ENCODE measurements at regions not wholly inside any gene's neighbourhood (a gene's known extent, or its start where the extent isn't known, plus 50 kb on each side); places are given as distances from the start of the nearest gene placed in this dataset.

DNA sequence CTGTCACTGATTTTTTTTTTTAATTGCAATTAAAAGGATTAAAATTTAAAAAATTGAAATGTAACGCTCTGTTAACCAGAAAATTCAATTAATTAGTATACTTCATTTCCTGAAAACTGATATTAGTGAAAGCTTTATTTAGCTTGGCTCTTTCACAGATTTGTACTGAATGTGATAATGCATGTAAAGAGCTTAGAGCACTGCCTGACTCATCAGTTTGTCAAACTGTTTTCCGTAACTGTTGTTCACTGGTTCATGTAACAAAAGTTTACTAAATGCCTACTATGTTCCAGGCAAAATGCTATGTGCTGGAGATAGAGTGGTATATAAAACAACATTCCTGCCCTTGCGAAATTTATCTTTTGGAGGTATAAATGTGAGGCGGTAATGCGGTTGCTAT is 471.7 kb downstream of the SH2D1A start:
- DNase-seq (no peak), ATAC-seq (no peak)
- Mint-ChIP-seq H3K27me3 (no peaks in the 10 kb centered on the region), H3K27ac (no peak overlapping the region), H3K4me3 (no peak overlapping the region), H3K9me3 (no peaks in the 10 kb centered on the region), H3K4me1 (no peaks in the 10 kb centered on the region)

DNA sequence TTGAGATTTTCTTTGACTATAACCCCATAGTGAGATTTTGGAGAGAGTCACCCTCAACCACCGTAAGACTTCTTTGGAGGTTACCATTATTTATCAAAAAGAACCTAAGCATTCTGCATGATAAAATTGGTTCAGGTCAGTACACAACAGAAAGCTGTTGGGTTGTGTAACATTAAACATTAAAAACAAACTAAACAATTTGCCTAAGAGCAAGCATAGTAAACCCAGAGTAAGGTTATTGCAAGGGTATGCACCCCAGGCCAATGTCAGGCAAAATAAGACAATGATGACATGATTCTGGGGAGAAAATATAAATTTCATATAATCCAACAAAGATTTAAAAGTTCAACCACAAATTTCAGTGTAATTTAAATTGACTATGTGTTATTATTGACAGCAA is 472.4 kb downstream of the SH2D1A start:
- Mint-ChIP-seq H3K4me1 (no peaks in the 10 kb centered on the region), H3K9me3 (no peaks in the 10 kb centered on the region), H3K4me3 (no peak overlapping the region), H3K27me3 (no peaks in the 10 kb centered on the region), H3K27ac (no peak overlapping the region)
- ATAC-seq (no peak), DNase-seq (no peak)

DNA sequence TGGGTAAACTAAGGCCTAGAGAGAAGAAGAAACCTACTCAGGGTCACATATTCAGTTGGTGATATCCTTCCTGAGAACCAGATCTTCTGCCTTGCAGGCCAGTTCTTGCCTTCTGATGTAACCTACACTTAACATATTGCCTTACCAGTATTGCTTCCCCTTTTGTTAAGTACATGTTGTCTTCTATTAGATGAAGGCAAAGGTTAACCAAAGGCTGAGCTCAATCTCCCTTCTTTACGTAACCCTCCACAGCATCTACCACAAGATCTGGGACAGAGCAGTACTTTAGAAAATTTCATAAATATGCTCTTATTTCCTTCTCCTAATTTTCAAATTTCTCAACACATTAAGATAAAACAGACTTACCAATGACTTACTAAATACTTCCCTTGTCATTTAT is 474.4 kb downstream of the SH2D1A start:
- no peaks in the 10 kb centered on the region for H3K27me3 Mint-ChIP-seq
- ATAC-seq = no peak
- H3K9me3 Mint-ChIP-seq = no peaks in the 10 kb centered on the region
- no peaks in the 10 kb centered on the region for H3K4me1 Mint-ChIP-seq
- no peak for DNase-seq
- no peak overlapping the region for H3K4me3 Mint-ChIP-seq
- no peak overlapping the region for H3K27ac Mint-ChIP-seq

DNA sequence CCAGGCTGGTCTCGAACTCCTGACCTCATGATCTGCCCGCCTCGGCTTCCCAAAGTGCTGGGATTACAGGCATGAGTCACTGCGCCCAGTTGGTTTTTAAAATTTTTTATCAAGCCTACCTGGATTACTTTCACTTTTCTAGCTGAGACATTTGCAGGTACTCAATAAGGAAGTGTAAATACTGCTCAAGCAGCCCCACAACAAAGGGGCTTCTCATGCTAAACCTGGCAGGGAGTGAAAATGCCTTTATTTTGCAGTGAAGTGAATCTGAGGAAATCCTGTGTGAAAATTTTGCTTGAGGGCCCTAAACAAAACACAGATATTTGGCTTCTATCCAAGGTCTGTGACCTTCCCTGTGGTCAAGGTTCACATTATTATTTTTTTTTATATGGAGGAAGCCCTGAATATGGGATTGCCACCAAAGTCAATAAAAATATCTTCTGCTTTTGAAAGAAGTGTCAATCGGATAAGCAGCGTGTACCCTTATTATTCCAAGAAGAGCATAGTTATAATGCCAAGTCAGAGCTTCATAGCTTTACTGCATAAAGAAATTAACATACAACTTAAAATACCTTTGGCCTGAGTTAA is 481.0 kb downstream of the SH2D1A start:
- ATAC-seq (no peak), DNase-seq (no peak)
- Mint-ChIP-seq H3K4me3 (no peak overlapping the region), H3K27ac (no peak overlapping the region), H3K27me3 (no peaks in the 10 kb centered on the region), H3K9me3 (no peaks in the 10 kb centered on the region), H3K4me1 (peaks cover 10% of the 10 kb centered on the region)

DNA sequence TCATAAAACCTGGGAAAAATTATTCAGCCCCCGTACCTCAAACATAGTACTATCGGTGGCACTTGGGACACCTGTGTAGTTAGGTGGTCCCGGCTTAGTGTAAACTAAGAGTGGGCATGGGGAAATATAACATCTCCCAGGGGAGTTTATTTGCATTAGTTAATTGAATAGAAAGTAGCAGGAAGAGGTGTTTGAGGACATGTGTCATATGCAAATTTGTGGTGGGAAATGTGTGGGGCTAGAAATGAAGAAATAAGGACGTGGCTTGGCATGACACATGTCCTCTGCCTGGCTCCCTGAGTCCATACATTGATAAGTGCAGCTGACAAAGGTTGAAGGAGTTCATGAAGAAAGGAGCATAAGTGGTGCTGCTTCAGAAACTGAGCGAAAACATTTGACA is 483.6 kb downstream of the SH2D1A start:
- H3K4me1 Mint-ChIP-seq = peaks cover 10% of the 10 kb centered on the region
- H3K27ac Mint-ChIP-seq = peak overlapping the region in 1 of 2 donors; percentile 91
- ATAC-seq (peak; percentile 92), DNase-seq (peak; percentile 1 to 22)
- H3K27me3 Mint-ChIP-seq = no peaks in the 10 kb centered on the region
- H3K9me3 Mint-ChIP-seq = no peaks in the 10 kb centered on the region
- no peak overlapping the region for H3K4me3 Mint-ChIP-seq

DNA sequence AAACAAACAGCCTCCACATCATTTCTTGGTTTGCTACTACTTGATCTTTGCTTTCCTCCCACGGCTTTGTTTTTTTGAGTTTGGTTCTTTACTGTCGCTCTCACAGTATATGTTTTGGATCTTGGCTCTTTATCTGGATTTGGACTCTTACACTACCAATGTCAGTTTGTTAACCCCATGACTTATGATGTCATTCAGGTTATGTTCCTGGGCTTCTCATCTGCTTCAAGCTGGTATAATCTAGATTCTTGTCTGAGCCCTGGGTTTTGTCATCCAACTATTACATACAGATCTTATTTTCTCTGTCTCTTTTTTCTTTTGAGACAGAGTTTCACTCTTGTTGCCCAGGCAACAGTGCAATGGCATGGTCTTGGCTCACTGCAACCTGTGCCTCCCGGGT is 482.9 kb upstream of the TEX13C start:
- H3K27ac Mint-ChIP-seq = no peak overlapping the region
- DNase-seq (no peak), ATAC-seq (no peak)
- H3K4me1 Mint-ChIP-seq = no peaks in the 10 kb centered on the region
- no peaks in the 10 kb centered on the region for H3K9me3 Mint-ChIP-seq
- no peaks in the 10 kb centered on the region for H3K27me3 Mint-ChIP-seq
- no peak overlapping the region for H3K4me3 Mint-ChIP-seq

DNA sequence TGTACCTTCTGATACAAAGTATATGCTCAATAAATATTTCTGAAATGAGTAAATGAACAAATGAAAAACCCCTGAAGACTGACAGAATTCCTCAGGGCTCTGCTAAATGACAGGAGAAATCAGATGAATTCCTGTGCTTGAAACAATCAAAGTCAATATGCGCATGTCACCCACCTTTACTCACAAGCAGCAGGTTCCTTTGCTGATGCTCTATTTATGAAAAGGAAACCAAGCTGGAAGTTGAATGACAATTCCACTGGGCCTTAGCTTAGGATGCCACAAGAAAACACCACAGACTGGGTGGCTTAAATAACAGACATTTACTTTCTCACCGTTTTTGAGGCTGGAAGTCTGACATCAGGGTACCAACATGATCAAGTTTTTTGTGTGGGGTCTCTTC is 477.5 kb upstream of the TEX13C start:
- Mint-ChIP-seq H3K4me3 (no peak overlapping the region), H3K9me3 (no peaks in the 10 kb centered on the region), H3K27me3 (no peaks in the 10 kb centered on the region), H3K27ac (no peak overlapping the region), H3K4me1 (no peaks in the 10 kb centered on the region)
- ATAC-seq (no peak), DNase-seq (no peak)

DNA sequence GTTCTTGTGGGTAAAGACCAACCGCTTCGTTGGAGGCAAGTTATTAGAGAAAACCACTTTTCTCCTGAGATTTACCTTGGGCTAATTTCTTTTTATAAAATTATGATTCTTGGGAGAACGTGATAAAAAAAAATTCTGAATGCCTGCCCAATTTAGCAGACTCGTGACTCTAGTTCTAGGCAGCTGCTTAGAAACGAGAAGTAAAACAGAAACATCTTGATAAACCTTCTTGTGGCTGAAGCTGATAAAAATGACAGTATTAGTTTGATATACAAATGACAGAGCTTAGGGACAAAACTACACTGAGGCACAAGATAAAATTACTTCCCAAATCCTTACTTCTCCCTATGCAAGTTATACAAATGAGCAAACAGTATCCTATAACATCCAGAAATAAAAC is 458.9 kb upstream of the TEX13C start:
- no peaks in the 10 kb centered on the region for H3K9me3 Mint-ChIP-seq
- no peaks in the 10 kb centered on the region for H3K27me3 Mint-ChIP-seq
- no peak for DNase-seq
- no peak overlapping the region for H3K27ac Mint-ChIP-seq
- no peaks in the 10 kb centered on the region for H3K4me1 Mint-ChIP-seq
- ATAC-seq = no peak
- no peak overlapping the region for H3K4me3 Mint-ChIP-seq

DNA sequence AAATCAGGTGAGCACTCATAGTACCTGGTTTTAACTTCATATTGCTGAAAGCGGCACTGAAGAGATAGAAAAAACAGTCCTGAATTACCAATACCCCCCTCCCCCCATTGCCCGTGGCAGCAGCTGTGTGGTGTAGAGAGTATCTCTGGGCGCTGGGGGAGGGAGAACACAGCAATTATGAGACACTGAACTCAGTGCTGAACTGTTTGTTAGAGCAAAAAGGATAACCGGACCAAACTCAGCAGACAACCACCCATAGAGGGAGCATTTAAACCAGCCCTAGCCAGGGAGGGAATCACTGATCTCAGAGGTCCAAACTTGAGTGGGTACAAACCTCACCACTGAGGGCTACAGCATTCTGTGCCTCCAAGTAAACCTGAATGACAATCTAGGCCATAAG is 457.4 kb upstream of the TEX13C start:
- no peak for ATAC-seq
- Mint-ChIP-seq H3K9me3 (no peaks in the 10 kb centered on the region), H3K4me3 (no peak overlapping the region)

DNA sequence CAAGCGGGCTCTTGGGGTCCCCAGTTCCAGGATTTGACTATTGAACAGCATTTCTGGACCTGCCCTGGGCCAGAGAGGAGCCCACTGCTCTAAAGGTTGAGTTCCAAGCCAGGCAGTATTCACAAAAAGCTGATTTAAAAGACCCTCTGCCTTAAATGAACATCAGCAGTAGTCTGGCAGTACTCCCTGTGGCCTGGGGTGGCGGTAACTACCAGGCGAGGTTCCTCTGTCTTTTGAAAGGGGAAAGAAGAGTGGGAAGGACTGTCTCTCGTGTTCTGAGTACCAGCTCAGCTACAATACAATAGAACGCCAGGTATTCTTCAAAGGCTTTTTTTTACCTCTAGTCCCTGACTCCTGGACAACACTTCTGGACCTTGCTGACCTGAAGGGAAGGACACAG is 456.4 kb upstream of the TEX13C start:
- no peak for DNase-seq
- H3K9me3 Mint-ChIP-seq = no peaks in the 10 kb centered on the region
- no peak overlapping the region for H3K27ac Mint-ChIP-seq
- no peak for ATAC-seq
- no peak overlapping the region for H3K4me3 Mint-ChIP-seq
- no peaks in the 10 kb centered on the region for H3K27me3 Mint-ChIP-seq
- no peaks in the 10 kb centered on the region for H3K4me1 Mint-ChIP-seq

More for the DNA sequence above, 457.4 kb upstream of the TEX13C start:
- no peak for DNase-seq
- H3K27me3 Mint-ChIP-seq = no peaks in the 10 kb centered on the region
- H3K4me1 Mint-ChIP-seq = no peaks in the 10 kb centered on the region
- no peak overlapping the region for H3K27ac Mint-ChIP-seq

DNA sequence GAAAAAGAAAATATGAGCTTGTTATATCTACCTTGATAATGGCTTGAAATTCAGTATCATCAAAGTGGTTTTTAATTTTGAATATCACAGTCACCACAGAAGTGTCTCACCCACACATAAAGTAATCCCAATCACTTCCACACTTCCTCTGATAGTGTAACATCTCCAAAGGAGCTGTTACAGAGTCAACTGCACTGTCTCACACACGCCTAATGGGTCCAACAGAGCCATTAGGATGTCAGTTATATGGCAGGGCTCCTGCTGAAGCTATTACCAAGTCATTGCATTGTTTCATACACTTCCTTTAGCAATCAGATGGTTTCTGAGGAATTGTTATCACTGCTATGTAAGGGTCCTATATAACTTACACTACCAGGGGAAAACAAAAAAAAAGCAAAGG is 432.1 kb upstream of the TEX13C start:
- H3K27me3 Mint-ChIP-seq = no peaks in the 10 kb centered on the region
- no peak overlapping the region for H3K27ac Mint-ChIP-seq
- H3K4me3 Mint-ChIP-seq = no peak overlapping the region

DNA sequence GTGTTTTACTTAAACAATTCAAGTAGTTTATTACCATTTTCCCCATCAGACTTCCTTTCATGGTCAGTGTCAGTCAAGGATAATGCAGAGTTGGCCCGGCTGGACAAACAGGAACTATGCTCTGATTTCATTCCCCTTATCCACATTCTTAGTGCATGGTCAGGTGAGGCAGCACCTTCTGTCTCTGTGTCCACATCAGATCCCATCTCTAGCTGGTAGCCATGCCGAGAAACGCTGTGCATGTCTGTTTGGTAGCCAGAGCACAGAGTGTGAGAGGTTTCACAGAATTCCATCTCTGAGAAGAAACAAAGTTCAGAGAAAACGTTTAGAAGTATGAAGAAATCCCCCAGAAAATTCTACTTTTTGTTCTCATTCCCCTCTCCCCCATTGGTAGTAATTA is 423.7 kb upstream of the TEX13C start:
- DNase-seq (no peak), ATAC-seq (no peak)
- Mint-ChIP-seq H3K27me3 (no peaks in the 10 kb centered on the region), H3K4me3 (no peak overlapping the region), H3K27ac (no peak overlapping the region), H3K4me1 (no peaks in the 10 kb centered on the region), H3K9me3 (no peaks in the 10 kb centered on the region)

More for the DNA sequence above, 432.1 kb upstream of the TEX13C start:
- DNase-seq (no peak), ATAC-seq (no peak)
- H3K9me3 Mint-ChIP-seq = no peaks in the 10 kb centered on the region
- no peaks in the 10 kb centered on the region for H3K4me1 Mint-ChIP-seq

DNA sequence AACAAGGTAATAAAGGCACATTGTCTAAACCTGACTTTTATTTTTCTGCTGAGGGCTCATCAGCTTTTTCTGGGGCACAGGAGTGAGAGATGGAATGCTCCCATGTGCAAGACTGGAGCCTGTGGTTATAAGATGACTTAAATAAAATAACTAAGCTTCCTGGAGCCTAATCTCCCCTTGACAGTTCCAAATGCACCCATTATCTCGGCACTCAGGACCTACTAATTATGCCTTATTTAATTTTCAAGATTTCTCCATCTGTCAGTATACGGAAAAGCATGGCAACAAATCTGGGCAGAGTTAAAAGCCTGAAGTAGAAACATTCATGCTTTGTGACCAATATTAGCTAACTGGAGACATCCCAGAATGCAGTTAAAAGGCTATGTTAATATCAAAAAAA is 416.7 kb upstream of the TEX13C start:
- H3K27me3 Mint-ChIP-seq = no peaks in the 10 kb centered on the region
- H3K9me3 Mint-ChIP-seq = no peaks in the 10 kb centered on the region
- no peaks in the 10 kb centered on the region for H3K4me1 Mint-ChIP-seq
- H3K4me3 Mint-ChIP-seq = no peak overlapping the region
- no peak for DNase-seq
- ATAC-seq = no peak
- H3K27ac Mint-ChIP-seq = no peak overlapping the region

DNA sequence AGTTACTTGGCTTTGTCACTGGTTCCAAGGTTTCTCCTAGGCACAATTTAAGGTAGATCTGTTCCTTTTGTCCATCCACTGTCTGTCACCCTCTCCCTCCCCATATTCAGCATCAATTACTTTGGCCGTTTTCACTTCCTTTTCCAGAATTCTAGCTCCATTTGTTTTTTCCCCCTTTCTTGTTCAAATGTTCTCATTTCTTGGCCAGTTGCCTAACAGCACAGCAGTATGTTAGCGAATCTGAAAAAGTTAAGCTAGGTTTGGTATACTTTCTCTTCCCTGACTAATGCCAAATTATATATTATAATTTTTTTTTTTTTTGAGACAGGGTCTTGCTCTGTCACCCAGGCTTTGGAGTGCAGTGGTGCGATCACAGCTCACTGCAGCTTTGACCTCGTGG is 409.1 kb upstream of the TEX13C start:
- no peaks in the 10 kb centered on the region for H3K9me3 Mint-ChIP-seq
- no peaks in the 10 kb centered on the region for H3K4me1 Mint-ChIP-seq
- DNase-seq (no peak), ATAC-seq (no peak)
- H3K27ac Mint-ChIP-seq = no peak overlapping the region
- no peaks in the 10 kb centered on the region for H3K27me3 Mint-ChIP-seq
- no peak overlapping the region for H3K4me3 Mint-ChIP-seq

DNA sequence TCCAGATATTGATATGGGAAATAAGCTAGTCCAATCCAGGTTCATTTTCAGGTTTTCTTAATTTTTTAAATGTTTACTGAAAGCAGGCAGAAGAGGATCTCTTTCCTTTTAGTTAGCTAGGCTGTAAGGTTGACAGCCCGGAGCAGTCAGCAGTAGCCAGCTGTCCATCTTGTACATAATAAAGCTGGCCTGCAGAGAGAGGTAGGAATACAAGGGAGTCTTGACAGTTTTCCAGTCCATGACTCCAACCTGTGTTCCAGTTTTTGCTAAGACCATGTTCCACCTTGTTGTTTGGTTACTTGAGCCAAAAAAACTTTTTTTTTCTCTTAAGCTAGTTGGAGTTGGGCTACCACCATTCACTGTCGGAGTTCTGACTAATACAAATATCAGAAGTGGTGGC is 402.7 kb upstream of the TEX13C start:
- Mint-ChIP-seq H3K27ac (no peak overlapping the region), H3K4me3 (no peak overlapping the region)
- no peak for ATAC-seq

DNA sequence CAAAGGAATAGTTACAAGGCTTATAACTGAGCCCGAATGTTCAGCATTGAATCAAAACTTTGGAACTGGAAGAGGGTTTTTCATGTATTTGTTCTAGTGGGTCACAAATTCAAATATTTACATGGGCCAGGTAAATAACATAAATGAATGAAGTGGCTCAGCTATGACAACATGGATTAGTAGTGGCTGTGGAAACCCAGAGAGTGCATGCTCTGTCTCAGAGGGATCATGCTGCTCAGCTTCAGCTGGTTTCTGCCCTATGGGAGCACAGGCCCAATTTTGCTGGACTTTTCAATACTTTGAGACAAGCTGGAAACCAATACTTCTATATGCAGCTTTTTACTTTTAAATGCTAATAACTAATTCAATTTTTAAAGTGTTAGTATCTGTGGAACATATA is 394.0 kb upstream of the TEX13C start:
- no peak for DNase-seq
- H3K27me3 Mint-ChIP-seq = no peaks in the 10 kb centered on the region
- no peaks in the 10 kb centered on the region for H3K9me3 Mint-ChIP-seq
- ATAC-seq = no peak
- H3K27ac Mint-ChIP-seq = no peak overlapping the region
- no peaks in the 10 kb centered on the region for H3K4me1 Mint-ChIP-seq
- H3K4me3 Mint-ChIP-seq = no peak overlapping the region

More for the DNA sequence above, 402.7 kb upstream of the TEX13C start:
- no peaks in the 10 kb centered on the region for H3K9me3 Mint-ChIP-seq
- DNase-seq = no peak
- H3K27me3 Mint-ChIP-seq = no peaks in the 10 kb centered on the region
- no peaks in the 10 kb centered on the region for H3K4me1 Mint-ChIP-seq

DNA sequence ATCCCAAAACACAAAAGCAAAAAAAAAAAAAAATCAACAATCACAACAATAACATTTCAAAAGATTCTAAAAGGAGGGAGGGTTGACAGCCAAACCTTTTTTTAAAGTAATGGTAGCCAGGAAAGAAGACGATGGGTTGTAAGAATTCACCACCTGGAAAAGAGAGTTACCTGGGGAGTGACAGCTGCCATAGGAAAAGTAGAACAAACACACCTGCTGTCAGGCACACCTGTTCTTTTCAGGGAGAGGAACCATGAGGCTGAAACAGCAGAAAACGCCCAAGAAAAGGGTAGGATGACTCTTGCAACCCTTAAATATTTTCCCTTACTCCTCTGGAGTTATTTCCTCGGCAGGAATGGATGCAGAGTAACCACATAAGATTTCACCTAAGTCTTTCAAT is 388.4 kb upstream of the TEX13C start:
- no peak overlapping the region for H3K27ac Mint-ChIP-seq
- H3K4me1 Mint-ChIP-seq = no peaks in the 10 kb centered on the region
- no peak for DNase-seq
- H3K9me3 Mint-ChIP-seq = no peaks in the 10 kb centered on the region
- no peak overlapping the region for H3K4me3 Mint-ChIP-seq
- no peaks in the 10 kb centered on the region for H3K27me3 Mint-ChIP-seq
- no peak for ATAC-seq
